GM12878 (cell line): ENCODE measurements at regions not wholly inside any gene's neighbourhood (a gene's known extent, or its start where the extent isn't known, plus 50 kb on each side); places are given as distances from the start of the nearest gene placed in this dataset.

Experiments used
- ATAC-seq: fragments of 200-7000 bp; cut with Tn5 transposase; 3 replicates; pipeline ENCODE4 v1.9.1; 2020; ENCODE audit warnings: mild to moderate bottlenecking, moderate library complexity
- BruUV-seq: library from RNA; stranded (reverse); fragments of 400-500 nt; replicated peaks from 2 replicates; lab custom pipeline; 2021; lab: Mats Ljungman, UMichigan
- CTCF ChIA-PET: fragments of 300-600 bp; sonication (Branson Sonifier 250); formaldehyde crosslinking; extraction: SDS; loops from one replicate; lab custom pipeline; 2021; ENCODE audit warnings: inconsistent platforms; lab: Yijun Ruan, JAX
- POLR2A ChIA-PET: fragments of 350-600 bp; formaldehyde crosslinking; extraction: SDS; loops from one replicate; lab custom pipeline; 2021; ENCODE audit warnings: inconsistent platforms; lab: Charles Lee
- RAD21 ChIA-PET: fragments of 300-600 bp; sonication (Branson Sonifier 250); formaldehyde crosslinking; loops from one replicate; lab custom pipeline; 2023; ENCODE audit warnings: antibody characterized with exemption; ENCODE audit not compliant: unreplicated experiment; lab: Charles Lee
- SMC1A ChIA-PET: fragments of 300-600 bp; sonication (Branson Sonifier 250); formaldehyde crosslinking; loops from one replicate; lab custom pipeline; 2023; ENCODE audit not compliant: unreplicated experiment, uncharacterized antibody; lab: Charles Lee
- DNase-seq: peaks from one replicate; pipeline ENCODE4 v3.0.0-alpha.2; 2011; ENCODE audit warnings: low read depth, low spot score
- FAIRE-seq: peaks from 3 replicates; lab custom pipeline; 2011; peaks lifted over from hg19 to GRCh38; lab: Jason Lieb, UNC
- H2AFZ ChIP-seq: 2 replicates; pipeline ENCODE4 v1.6.0; 2011; ENCODE audit warnings: low read depth, low read length, control low read depth; ENCODE audit not compliant: control insufficient read depth
- H3K27ac ChIP-seq: 2 replicates; pipeline ENCODE4 v1.5.1; 2011; ENCODE audit warnings: control low read depth; ENCODE audit not compliant: control insufficient read depth, insufficient read depth
- H3K27me3 ChIP-seq, 2 experiments: replicated peaks in 1 of 2; 2 replicates each; pipeline versions ENCODE4 v1.6.0 to v1.6.1; 2011; ENCODE audit warnings: low read length in 1 of 2; ENCODE audit not compliant: control insufficient read depth in 2 of 2, insufficient read depth in 2 of 2
- H3K36me3 ChIP-seq, 2 experiments: 2 replicates each; pipeline ENCODE4 v1.5.1; 2011; ENCODE audit warnings: low read length in 1 of 2; ENCODE audit not compliant: control insufficient read depth in 2 of 2, insufficient read depth in 2 of 2
- H3K4me1 ChIP-seq: 2 replicates; pipeline ENCODE4 v1.6.1; 2011; ENCODE audit warnings: mild to moderate bottlenecking, low read length, moderate library complexity, mixed read lengths; ENCODE audit not compliant: control insufficient read depth, insufficient read depth
- H3K4me2 ChIP-seq: 2 replicates; pipeline ENCODE4 v1.6.0; 2011; ENCODE audit warnings: control low read depth; ENCODE audit not compliant: control insufficient read depth, insufficient read depth
- H3K4me3 ChIP-seq: fragments of 200-600 bp; sonication (generic); 2 replicates; pipeline ENCODE4 v1.5.1; 2016
- H3K79me2 ChIP-seq: 2 replicates; pipeline ENCODE4 v1.6.0; 2011; ENCODE audit warnings: low read length; ENCODE audit not compliant: control insufficient read depth, insufficient read depth
- H3K9ac ChIP-seq: 2 replicates; pipeline ENCODE4 v1.8.0; 2011; ENCODE audit warnings: low read length, control low read depth, mixed read lengths; ENCODE audit not compliant: control insufficient read depth, insufficient read depth
- H3K9me3 ChIP-seq: replicated peaks from 3 replicates; pipeline ENCODE4 v1.5.1; 2011; ENCODE audit warnings: mild to moderate bottlenecking, low read length; ENCODE audit not compliant: control insufficient read depth, insufficient read depth
- H4K20me1 ChIP-seq: 2 replicates; pipeline ENCODE4 v1.6.0; 2011; ENCODE audit not compliant: control insufficient read depth, insufficient read depth
- EP300 ChIP-seq, 2 experiments: fragments of 150-350 bp in 1 of 2; IDR thresholded peaks; 2 replicates each; pipeline ENCODE4 v1.6.1; 2011 to 2012; ENCODE audit warnings: low read depth in 2 of 2, low read length in 2 of 2, borderline replicate concordance in 1 of 2, improper control_type of control experiment in 1 of 2, inconsistent platforms in 1 of 2; ENCODE audit not compliant: control insufficient read depth in 1 of 2
- EZH2 ChIP-seq: IDR thresholded peaks from 2 replicates; pipeline ENCODE4 v1.6.1; 2012; ENCODE audit warnings: low read depth, mild to moderate bottlenecking, control low read depth, inconsistent platforms, low read length, borderline replicate concordance; ENCODE audit not compliant: control insufficient read depth
- FOS ChIP-seq: IDR thresholded peaks from 3 replicates; pipeline ENCODE4 v1.6.1; 2011; ENCODE audit warnings: borderline replicate concordance; ENCODE audit not compliant: insufficient read length; ENCODE audit errors: extremely low read depth
- HCFC1 ChIP-seq: fragments of 150-350 bp; IDR thresholded peaks from 2 replicates; pipeline ENCODE4 v1.6.1; 2014; ENCODE audit warnings: low read length
- IKZF1 ChIP-seq: fragments of 450-650 bp; conservative IDR thresholded peaks from 2 replicates; pipeline ENCODE4 v1.6.1; 2017; ENCODE audit warnings: antibody characterized with exemption, mild to moderate bottlenecking
- LARP7 ChIP-seq: fragments of 450-650 bp; IDR thresholded peaks from 2 replicates; pipeline ENCODE4 v1.6.1; 2017; ENCODE audit warnings: mild to moderate bottlenecking
- NRF1 ChIP-seq: conservative IDR thresholded peaks from 2 replicates; pipeline ENCODE4 v1.6.1; 2011; ENCODE audit warnings: mild to moderate bottlenecking, low read depth, low read length, improper control_type of control experiment
- RAD51 ChIP-seq: fragments of 450-650 bp; IDR thresholded peaks from 2 replicates; pipeline ENCODE4 v1.6.1; 2016; ENCODE audit warnings: moderate library complexity, mild to moderate bottlenecking, inconsistent platforms
- SIN3A ChIP-seq: IDR thresholded peaks from 2 replicates; pipeline ENCODE4 v1.6.1; 2012; ENCODE audit warnings: low read depth, low read length, improper control_type of control experiment
- SIX5 ChIP-seq: IDR thresholded peaks from 2 replicates; pipeline ENCODE4 v1.6.1; 2011; ENCODE audit warnings: mild to moderate bottlenecking, low read depth, low read length, moderate library complexity; ENCODE audit not compliant: severe bottlenecking
- SREBF1 ChIP-seq: IDR thresholded peaks from 2 replicates; pipeline ENCODE4 v1.6.1; 2012; ENCODE audit warnings: mild to moderate bottlenecking, low read length
- SRF ChIP-seq, 2 experiments: IDR thresholded peaks; 2 replicates each; pipeline ENCODE4 v1.6.1; 2011; ENCODE audit warnings: low read depth in 2 of 2, low read length in 2 of 2, mild to moderate bottlenecking in 1 of 2, moderate library complexity in 1 of 2
- TARDBP ChIP-seq: IDR thresholded peaks from 2 replicates; pipeline ENCODE4 v1.6.1; 2016; ENCODE audit warnings: borderline replicate concordance
- USF1 ChIP-seq: IDR thresholded peaks from 2 replicates; pipeline ENCODE4 v1.6.1; 2011; ENCODE audit warnings: borderline replicate concordance, low read depth, mild to moderate bottlenecking, moderate library complexity, mixed read lengths, low read length; ENCODE audit not compliant: insufficient read depth; ENCODE audit errors: extremely low read length
- ZNF217 ChIP-seq: fragments of 450-650 bp; IDR thresholded peaks from 2 replicates; pipeline ENCODE4 v1.6.1; 2017; ENCODE audit warnings: antibody characterized with exemption, mild to moderate bottlenecking
- ZNF592 ChIP-seq: fragments of 450-650 bp; IDR thresholded peaks from 2 replicates; pipeline ENCODE4 v1.6.1; 2017; ENCODE audit warnings: mild to moderate bottlenecking, moderate library complexity
- ZNF687 ChIP-seq: fragments of 450-650 bp; IDR thresholded peaks from 2 replicates; pipeline ENCODE4 v1.6.1; 2017; ENCODE audit warnings: mild to moderate bottlenecking, moderate library complexity
- ZSCAN29 ChIP-seq: fragments of 450-650 bp; IDR thresholded peaks from 2 replicates; pipeline ENCODE4 v1.6.1; 2017; ENCODE audit warnings: mild to moderate bottlenecking, moderate library complexity
- WGBS: methylation state at CpG from one replicate; pipeline ENCODE4 v1.1.6; 2016; ENCODE audit warnings: low lambda C conversion rate; ENCODE audit not compliant: insufficient replicate concordance, insufficient coverage; ENCODE audit errors: missing lambda C conversion rate; 5-methylcytosine and 5-hydroxymethylcytosine counted together
- in situ Hi-C: fragments of 300-500 bp; cut with MboI; formaldehyde crosslinking; loops from 9 replicates; pipeline ENCODE4 v1.14.3; 2018; ENCODE audit warnings: mixed read lengths
- intact Hi-C: fragments of 100-400 bp; cut with micrococcal nuclease; formaldehyde crosslinking; loops from one replicate; pipeline ENCODE4 v1.14.2; 2022; ENCODE audit not compliant: unreplicated experiment

- Histone ChIP-seq H2AFZ (no peak overlapping the region), H3K27ac (no peak overlapping the region), H3K4me3 (no peak overlapping the region), H3K36me3 (no peaks in the 10 kb centered on the region), H4K20me1 (no peaks in the 10 kb centered on the region), H3K27me3 (no peaks in the 10 kb centered on the region), H3K9ac (no peak overlapping the region), H3K9me3 (no peaks in the 10 kb centered on the region), H3K4me2 (no peak overlapping the region), H3K4me1 (no peaks in the 10 kb centered on the region), H3K79me2 (no peaks in the 10 kb centered on the region)
- ChIA-PET POLR2A (no interaction called here), RAD21 (no interaction called here), SMC1A (no interaction called here), CTCF (no interaction called here)
- in situ Hi-C loops = no loop called here
- BruUV-seq = no TSS peak
- no peak for FAIRE-seq
- no peak for ATAC-seq
- DNase-seq = no peak
- intact Hi-C loops = no loop called here
- 3% methylated on average over 7 of the region's 7 CpGs for WGBS
- TF ChIP-seq SREBF1 = no peak
- no peak for TF ChIP-seq SRF (IDR thresholded peaks at IDR 0.05; ENCODE audit: low read depth in 2 of 2, low read length in 2 of 2)
- no peak for TF ChIP-seq USF1
- no peak for TF ChIP-seq ZNF592
- no peak for TF ChIP-seq EZH2
- TF ChIP-seq EP300 (IDR thresholded peaks at IDR 0.05; ENCODE audit: borderline replicate concordance in 1 of 2, control insufficient read depth in 1 of 2, low read depth in 2 of 2, low read length in 2 of 2) = no peak
- no peak for TF ChIP-seq IKZF1
- no peak for TF ChIP-seq RAD51
- no peak for TF ChIP-seq ZNF687
- TF ChIP-seq NRF1 = no peak
- TF ChIP-seq ZNF217 = no peak
- no peak for TF ChIP-seq SIN3A
- TF ChIP-seq SIX5 = no peak
- no peak for TF ChIP-seq LARP7
- TF ChIP-seq TARDBP = no peak
- TF ChIP-seq FOS = no peak
- no peak for TF ChIP-seq ZSCAN29
- no peak for TF ChIP-seq HCFC1
Observed at GRCh38 chr9:115466756-115467155, 348.8 kb upstream of the TNC start.
